Natural killer cell (primary cell): ENCODE measurements at regions not wholly inside any gene's neighbourhood (a gene's known extent, or its start where the extent isn't known, plus 50 kb on each side); places are given as distances from the start of the nearest gene placed in this dataset.

Experiments used
- ATAC-seq, 3 donors: fragments of 150-1000 bp in 2 of 3; fragments of 200-7000 bp in 1 of 3; cut with Tn5 transposase; 1 replicate in 1 of 3; 2 replicates in 2 of 3; pipeline ENCODE4 v1.10.0; 2021; ENCODE audit warnings: mild to moderate bottlenecking in 2 of 3, moderate library complexity in 2 of 3
- DNase-seq, 2 donors: peaks; one replicate each; pipeline versions ENCODE4 v3.0.0 to v3.0.0-alpha.2; 2013 to 2021; ENCODE audit warnings: mixed read lengths in 1 of 2
- H3K27ac ChIP-seq: one replicate; pipeline ENCODE4 v1.5.1; 2013; ENCODE audit warnings: mild to moderate bottlenecking, low read length
- H3K27me3 ChIP-seq: one replicate; pipeline ENCODE4 v1.6.1; 2013; ENCODE audit warnings: low read length; ENCODE audit not compliant: control insufficient read depth, insufficient read depth
- H3K36me3 ChIP-seq: one replicate; pipeline ENCODE4 v1.6.1; 2013; ENCODE audit warnings: low read length; ENCODE audit not compliant: control insufficient read depth, insufficient read depth
- H3K4me1 ChIP-seq: one replicate; pipeline ENCODE4 v1.6.1; 2013; ENCODE audit warnings: low read length; ENCODE audit not compliant: control insufficient read depth, insufficient read depth
- H3K4me3 ChIP-seq: one replicate; pipeline ENCODE4 v1.5.1; 2013; ENCODE audit warnings: low read length
- H3K9me3 ChIP-seq: one replicate; pipeline ENCODE4 v1.6.1; 2013; ENCODE audit warnings: low read length; ENCODE audit not compliant: control insufficient read depth, insufficient read depth
- H3K27ac Mint-ChIP-seq, 2 donors: one replicate each; pipeline ENCODE4 v1.8.0; 2022; ENCODE audit warnings: mild to moderate bottlenecking in 2 of 2, mixed read lengths in 2 of 2, moderate library complexity in 1 of 2
- H3K27me3 Mint-ChIP-seq, 2 donors: one replicate each; pipeline ENCODE4 v1.8.0; 2022; ENCODE audit warnings: low read depth in 2 of 2, mixed read lengths in 2 of 2
- H3K36me3 Mint-ChIP-seq: one replicate; pipeline ENCODE4 v1.8.0; 2022; ENCODE audit warnings: mixed read lengths
- H3K4me1 Mint-ChIP-seq, 2 donors: one replicate each; pipeline ENCODE4 v1.8.0; 2022; ENCODE audit warnings: mixed read lengths in 2 of 2
- H3K4me3 Mint-ChIP-seq: one replicate; pipeline ENCODE4 v1.8.0; 2022; ENCODE audit warnings: mild to moderate bottlenecking, moderate library complexity, mixed read lengths
- H3K9me3 Mint-ChIP-seq, 2 donors: one replicate each; pipeline ENCODE4 v1.8.0; 2022; ENCODE audit warnings: mixed read lengths in 2 of 2
- CTCF ChIP-seq: fragments of 200-600 bp; IDR thresholded peaks from one replicate; pipeline ENCODE4 v1.8.0; 2022; ENCODE audit warnings: antibody characterized with exemption
- WGBS: methylation state at CpG from one replicate; pipeline ENCODE4 v1.1.7; 2013; ENCODE audit warnings: missing lambda C conversion rate; ENCODE audit not compliant: insufficient coverage; 5-methylcytosine and 5-hydroxymethylcytosine counted together
- intact Hi-C: fragments of 100-400 bp; cut with micrococcal nuclease; formaldehyde crosslinking; loops from one replicate; pipeline ENCODE4 v1.14.2; 2022

DNA sequence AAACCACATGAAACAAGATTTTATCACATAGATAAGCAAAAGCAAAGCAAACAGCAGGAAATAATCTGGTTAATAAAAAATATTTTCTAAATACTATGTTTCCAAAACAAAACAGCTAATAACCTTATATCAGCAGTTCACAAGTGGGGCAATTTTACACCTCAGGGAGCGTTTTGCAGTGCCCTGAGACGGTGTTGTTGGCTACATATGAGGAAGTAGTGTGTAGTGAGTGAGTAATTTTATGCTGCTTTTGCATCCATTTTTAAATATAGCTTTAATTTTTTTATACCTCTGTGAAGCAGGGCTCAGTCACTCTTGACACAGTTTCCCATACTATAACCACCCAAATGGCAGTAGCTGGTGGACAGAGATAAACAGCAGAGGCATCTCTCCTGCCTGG, 438.5 kb upstream of the B3GAT1 start:
- no peak for ATAC-seq
- Histone ChIP-seq H3K36me3 (no peaks in the 10 kb centered on the region), H3K27ac (no peak overlapping the region), H3K27me3 (no peaks in the 10 kb centered on the region), H3K4me3 (no peak overlapping the region), H3K9me3 (no peaks in the 10 kb centered on the region), H3K4me1 (no peaks in the 10 kb centered on the region)
- peaks cover 13 to 29% of the 10 kb centered on the region in 2 donors for H3K27me3 Mint-ChIP-seq
- no peaks in the 10 kb centered on the region for H3K4me1 Mint-ChIP-seq
- no peaks in the 10 kb centered on the region for H3K9me3 Mint-ChIP-seq
- no peak for DNase-seq
- no peaks in the 10 kb centered on the region for H3K36me3 Mint-ChIP-seq
- no peak for TF ChIP-seq CTCF
- intact Hi-C loops: no loop called here
- no peak overlapping the region for H3K4me3 Mint-ChIP-seq
- no peak overlapping the region for H3K27ac Mint-ChIP-seq
- WGBS: 0% methylated on average over 2 of the region's 2 CpGs

GRCh38 chr11:134849833-134850232, 437.8 kb upstream of the B3GAT1 start:
- Mint-ChIP-seq H3K4me1 (no peaks in the 10 kb centered on the region), H3K27ac (no peak overlapping the region), H3K27me3 (peaks cover 13 to 26% of the 10 kb centered on the region in 2 donors), H3K9me3 (no peaks in the 10 kb centered on the region), H3K36me3 (no peaks in the 10 kb centered on the region), H3K4me3 (no peak overlapping the region)
- ATAC-seq (no peak), DNase-seq (no peak)
- Histone ChIP-seq H3K4me1 (no peaks in the 10 kb centered on the region), H3K9me3 (no peaks in the 10 kb centered on the region), H3K4me3 (no peak overlapping the region), H3K36me3 (no peaks in the 10 kb centered on the region), H3K27ac (no peak overlapping the region), H3K27me3 (no peaks in the 10 kb centered on the region)
- no peak for TF ChIP-seq CTCF
- intact Hi-C loops: no loop called here
- WGBS: 79% methylated on average over 3 of the region's 3 CpGs

DNA sequence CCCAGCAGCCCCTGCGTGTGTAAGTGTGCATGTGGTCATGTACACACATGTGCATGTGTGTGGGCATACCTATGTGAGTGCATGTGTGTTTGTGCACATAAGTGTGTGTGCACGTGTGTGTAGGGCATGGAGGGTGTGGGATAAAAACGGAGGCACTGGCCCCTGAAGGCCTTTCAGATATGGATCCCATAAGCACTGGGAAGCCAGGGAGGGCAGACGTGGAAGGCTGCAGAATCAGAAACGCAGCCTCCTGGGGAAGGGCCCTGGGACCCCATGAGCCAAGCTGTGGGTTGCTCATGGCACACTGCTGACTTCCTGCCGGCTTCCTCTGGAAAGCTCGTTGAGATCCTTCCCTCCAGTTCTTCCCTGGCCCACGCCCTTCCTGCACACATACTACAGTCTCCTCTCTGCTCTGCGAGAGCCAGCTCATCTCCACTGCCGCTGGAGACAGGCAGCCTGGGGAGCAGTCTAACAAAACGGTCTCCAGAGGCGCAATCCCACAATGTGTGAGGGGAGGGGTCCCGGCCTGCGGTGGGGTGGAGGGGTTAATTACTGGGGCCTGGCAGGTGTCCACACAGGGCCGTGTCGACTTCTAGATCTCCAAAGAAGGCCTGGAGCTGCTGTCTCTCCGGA, 435.2 kb upstream of the B3GAT1 start:
- 69% methylated on average over 16 of the region's 17 CpGs for WGBS
- H3K36me3 ChIP-seq: no peaks in the 10 kb centered on the region
- intact Hi-C loops: no loop called here
- ATAC-seq: no peak
- no peak overlapping the region for H3K27ac Mint-ChIP-seq
- H3K27ac ChIP-seq: no peak overlapping the region
- no peaks in the 10 kb centered on the region for H3K4me1 Mint-ChIP-seq
- H3K27me3 Mint-ChIP-seq: peaks cover under 1 to 3% of the 10 kb centered on the region in 2 donors
- H3K36me3 Mint-ChIP-seq: no peaks in the 10 kb centered on the region
- no peak for TF ChIP-seq CTCF
- H3K4me3 ChIP-seq: no peak overlapping the region
- no peaks in the 10 kb centered on the region for H3K9me3 ChIP-seq
- H3K27me3 ChIP-seq: no peaks in the 10 kb centered on the region
- H3K4me3 Mint-ChIP-seq: no peak overlapping the region
- H3K9me3 Mint-ChIP-seq: no peaks in the 10 kb centered on the region
- no peak for DNase-seq
- H3K4me1 ChIP-seq: no peaks in the 10 kb centered on the region
